ENCODE measurements at regions not wholly inside any gene's neighbourhood (a gene's known extent, or its start where the extent isn't known, plus 50 kb on each side); places are given as distances from the start of the nearest gene placed in this dataset.

- no peak for TF ChIP-seq CTCF (IDR thresholded peaks at IDR 0.05)
- no peak for TF ChIP-seq EP300 (IDR thresholded peaks at IDR 0.05)
- TF ChIP-seq POLR2A (IDR thresholded peaks at IDR 0.05) = no peak
Measured at GRCh38 chr1:34606504-34606903, 148.3 kb upstream of the GJB5 start.

All from sigmoid colon (tissue), 4 donors.